ENCODE measurements at regions not wholly inside any gene's neighbourhood (a gene's known extent, or its start where the extent isn't known, plus 50 kb on each side); places are given as distances from the start of the nearest gene placed in this dataset.

- TF ChIP-seq, protein P1, sequence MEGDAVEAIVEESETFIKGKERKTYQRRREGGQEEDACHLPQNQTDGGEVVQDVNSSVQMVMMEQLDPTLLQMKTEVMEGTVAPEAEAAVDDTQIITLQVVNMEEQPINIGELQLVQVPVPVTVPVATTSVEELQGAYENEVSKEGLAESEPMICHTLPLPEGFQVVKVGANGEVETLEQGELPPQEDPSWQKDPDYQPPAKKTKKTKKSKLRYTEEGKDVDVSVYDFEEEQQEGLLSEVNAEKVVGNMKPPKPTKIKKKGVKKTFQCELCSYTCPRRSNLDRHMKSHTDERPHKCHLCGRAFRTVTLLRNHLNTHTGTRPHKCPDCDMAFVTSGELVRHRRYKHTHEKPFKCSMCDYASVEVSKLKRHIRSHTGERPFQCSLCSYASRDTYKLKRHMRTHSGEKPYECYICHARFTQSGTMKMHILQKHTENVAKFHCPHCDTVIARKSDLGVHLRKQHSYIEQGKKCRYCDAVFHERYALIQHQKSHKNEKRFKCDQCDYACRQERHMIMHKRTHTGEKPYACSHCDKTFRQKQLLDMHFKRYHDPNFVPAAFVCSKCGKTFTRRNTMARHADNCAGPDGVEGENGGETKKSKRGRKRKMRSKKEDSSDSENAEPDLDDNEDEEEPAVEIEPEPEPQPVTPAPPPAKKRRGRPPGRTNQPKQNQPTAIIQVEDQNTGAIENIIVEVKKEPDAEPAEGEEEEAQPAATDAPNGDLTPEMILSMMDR (IDR thresholded peaks at IDR 0.05) = no peak
- Mint-ChIP-seq H3K36me3 (ENCODE audit: low read depth) (no peaks in the 10 kb centered on the region), H3K4me3 (no peak overlapping the region), H3K27me3 (ENCODE audit: low read depth, poor library complexity) (no peaks in the 10 kb centered on the region), H3K9me3 (peaks cover 10% of the 10 kb centered on the region), H3K27ac (no peak overlapping the region), H3K4me1 (peaks cover 7% of the 10 kb centered on the region)
- no peak for DNase-seq
Observed at GRCh38 chr2:34827398-34827797, 1228.3 kb upstream of the FAM98A start.

DNA sequence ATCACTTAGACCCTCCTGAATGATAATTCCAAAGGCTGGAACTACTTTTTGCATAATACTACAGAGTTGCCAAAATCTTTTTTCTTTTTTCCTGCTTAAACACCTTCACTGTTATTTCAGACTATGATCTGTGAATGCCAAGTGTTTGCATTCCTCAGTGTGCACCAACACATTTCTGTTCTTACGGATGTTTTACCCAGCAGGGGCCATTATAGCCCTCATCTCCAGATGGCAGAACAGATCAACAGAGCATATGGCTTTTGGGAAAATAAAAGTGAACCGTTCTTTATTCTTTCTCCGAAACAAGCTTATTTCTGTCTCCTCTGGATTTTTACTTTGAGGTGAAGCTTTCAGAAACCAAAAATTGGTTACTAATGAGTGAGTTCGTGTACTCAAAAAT, 1226.6 kb upstream of the FAM98A start:
- DNase-seq = no peak
- Mint-ChIP-seq H3K36me3 (ENCODE audit: low read depth) (no peaks in the 10 kb centered on the region), H3K9me3 (peaks cover 10% of the 10 kb centered on the region), H3K27ac (no peak overlapping the region), H3K27me3 (ENCODE audit: low read depth, poor library complexity) (no peaks in the 10 kb centered on the region), H3K4me3 (no peak overlapping the region), H3K4me1 (peaks cover under 1% of the 10 kb centered on the region)
- TF ChIP-seq, protein P1 (IDR thresholded peaks at IDR 0.05) = no peak

DNA sequence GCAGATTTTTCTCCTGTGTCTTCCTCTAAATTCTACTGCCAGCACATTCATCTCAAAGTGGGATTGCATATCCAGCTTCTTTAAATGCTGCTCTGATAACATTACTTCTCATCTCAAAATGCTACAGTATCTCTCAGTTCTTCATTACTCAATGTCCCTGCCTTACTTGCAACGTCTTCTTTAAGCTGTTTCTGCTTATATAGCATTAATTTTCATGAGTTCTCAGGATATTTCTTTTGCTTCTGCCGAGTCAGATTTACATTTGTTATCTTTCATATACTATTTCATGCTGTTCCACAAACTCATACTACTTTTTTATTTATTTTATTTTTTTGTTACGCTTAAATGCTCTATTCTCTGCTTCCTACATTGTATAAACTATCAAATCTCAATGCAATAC, 1223.5 kb upstream of the FAM98A start:
- DNase-seq = no peak
- Mint-ChIP-seq H3K4me1 (no peaks in the 10 kb centered on the region), H3K27ac (no peak overlapping the region), H3K36me3 (ENCODE audit: low read depth) (no peaks in the 10 kb centered on the region), H3K4me3 (no peak overlapping the region), H3K9me3 (no peaks in the 10 kb centered on the region), H3K27me3 (ENCODE audit: low read depth, poor library complexity) (no peaks in the 10 kb centered on the region)
- TF ChIP-seq, protein P1 (IDR thresholded peaks at IDR 0.05) = no peak

GRCh38 chr2:34815052-34815741, 1216.1 kb upstream of the FAM98A start:
- H3K27ac Mint-ChIP-seq = peak overlapping the region; percentile 52
- H3K27me3 Mint-ChIP-seq (ENCODE audit: low read depth, poor library complexity) = no peaks in the 10 kb centered on the region
- H3K4me1 Mint-ChIP-seq = no peaks in the 10 kb centered on the region
- H3K4me3 Mint-ChIP-seq = no peak overlapping the region
- H3K36me3 Mint-ChIP-seq (ENCODE audit: low read depth) = no peaks in the 10 kb centered on the region
- no peaks in the 10 kb centered on the region for H3K9me3 Mint-ChIP-seq
- no peak for DNase-seq
- TF ChIP-seq, protein P1 (IDR thresholded peaks at IDR 0.05) = no peak

DNA sequence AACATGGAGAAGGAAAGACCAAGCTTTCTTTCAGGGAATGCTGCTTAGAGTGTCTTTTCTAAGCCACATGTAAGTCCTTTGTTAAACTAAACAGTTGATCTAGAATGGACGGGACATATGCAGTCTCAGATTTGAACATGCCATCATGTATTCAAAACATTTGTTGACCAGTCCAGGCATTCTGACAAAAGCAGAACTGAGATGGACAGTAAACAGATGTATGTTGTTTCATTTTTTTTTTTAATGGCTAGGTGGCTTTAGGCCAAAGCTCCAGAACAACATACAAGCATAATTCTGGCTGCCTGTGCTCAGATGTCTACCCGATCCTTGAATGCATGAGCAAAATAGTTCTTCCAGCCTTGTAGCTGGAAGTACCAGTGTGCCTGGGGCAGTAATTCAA, 1211.4 kb upstream of the FAM98A start:
- Mint-ChIP-seq H3K9me3 (no peaks in the 10 kb centered on the region), H3K36me3 (ENCODE audit: low read depth) (no peaks in the 10 kb centered on the region), H3K27ac (no peak overlapping the region), H3K27me3 (ENCODE audit: low read depth, poor library complexity) (no peaks in the 10 kb centered on the region), H3K4me3 (no peak overlapping the region), H3K4me1 (no peaks in the 10 kb centered on the region)
- no peak for DNase-seq
- TF ChIP-seq, protein P1 (IDR thresholded peaks at IDR 0.05) = no peak

DNA sequence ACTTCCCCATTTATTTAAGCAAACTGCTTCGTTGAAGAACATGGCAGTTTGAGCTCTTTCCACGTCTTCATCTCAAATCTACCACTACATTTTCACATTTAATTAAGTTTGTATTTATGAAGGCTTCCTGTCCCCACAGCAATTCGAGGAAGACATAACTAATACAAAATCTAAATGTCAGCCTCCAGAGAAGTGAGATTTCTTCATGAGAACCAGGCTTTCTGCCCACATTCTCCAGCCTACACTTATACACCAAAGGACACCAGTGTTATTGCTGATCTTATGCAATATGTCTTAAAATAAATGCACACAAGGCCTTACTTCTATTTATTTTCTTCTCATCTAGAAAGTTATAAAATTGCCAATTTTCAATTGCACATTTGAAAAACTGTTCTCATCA, 1209.3 kb upstream of the FAM98A start:
- Mint-ChIP-seq H3K9me3 (no peaks in the 10 kb centered on the region), H3K27me3 (ENCODE audit: low read depth, poor library complexity) (no peaks in the 10 kb centered on the region), H3K27ac (no peak overlapping the region), H3K4me1 (no peaks in the 10 kb centered on the region), H3K36me3 (ENCODE audit: low read depth) (no peaks in the 10 kb centered on the region), H3K4me3 (no peak overlapping the region)
- TF ChIP-seq, protein P1 (IDR thresholded peaks at IDR 0.05) = no peak
- no peak for DNase-seq

Data from nephron progenitor cell (in vitro differentiated cells).